GM19035 (cell line): ENCODE measurements at regions not wholly inside any gene's neighbourhood (a gene's known extent, or its start where the extent isn't known, plus 50 kb on each side); places are given as distances from the start of the nearest gene placed in this dataset.
A peak's percentile ranks its signal among the peaks of the same experiment; 100 is the strongest.

Experiments
- ATAC-seq: cut with Tn5 transposase; IDR thresholded peaks from one replicate; pipeline ENCODE4 v1.9.1; 2021; ENCODE audit not compliant: unreplicated experiment

- ATAC-seq: no peak
Observed at GRCh38 chr6:14274016-14274415, 156.4 kb downstream of the CD83 start.

- ATAC-seq: no peak
Observed at GRCh38 chr6:14274546-14275492, 157.2 kb downstream of the CD83 start.

- no peak for ATAC-seq
Observed at GRCh38 chr6:14275493-14275851, 157.9 kb downstream of the CD83 start.

- no peak for ATAC-seq
Observed at GRCh38 chr6:14276071-14276470, 158.5 kb downstream of the CD83 start.

GRCh38 chr6:14276667-14277404 is 159.3 kb downstream of the CD83 start:
- peak; percentile 96 for ATAC-seq

GRCh38 chr6:14277405-14277930 is 159.9 kb downstream of the CD83 start:
- ATAC-seq: peak; percentile 31

GRCh38 chr6:14278006-14278405 is 160.4 kb downstream of the CD83 start:
- ATAC-seq: no peak

- no peak for ATAC-seq
Observed at GRCh38 chr6:14278446-14278845, 160.9 kb downstream of the CD83 start.

GRCh38 chr6:14280006-14280510 is 162.5 kb downstream of the CD83 start:
- no peak for ATAC-seq

GRCh38 chr6:14280766-14281293 is 163.3 kb downstream of the CD83 start:
- no peak for ATAC-seq

GRCh38 chr6:14281811-14282660 is 164.5 kb downstream of the CD83 start:
- ATAC-seq: no peak

- ATAC-seq: no peak
Observed at GRCh38 chr6:14282854-14283505, 165.4 kb downstream of the CD83 start.

GRCh38 chr6:14283600-14284235 is 166.1 kb downstream of the CD83 start:
- no peak for ATAC-seq

GRCh38 chr6:14284969-14285590 is 167.5 kb downstream of the CD83 start:
- no peak for ATAC-seq

- ATAC-seq: no peak
Observed at GRCh38 chr6:14286144-14286543, 168.6 kb downstream of the CD83 start.

- ATAC-seq: no peak
Observed at GRCh38 chr6:14286634-14287428, 169.3 kb downstream of the CD83 start.

- no peak for ATAC-seq
Observed at GRCh38 chr6:14287707-14288106, 170.1 kb downstream of the CD83 start.

- no peak for ATAC-seq
Observed at GRCh38 chr6:14288910-14289309, 171.3 kb downstream of the CD83 start.
